Transverse colon (tissue), 4 donors: ENCODE measurements at regions not wholly inside any gene's neighbourhood (a gene's known extent, or its start where the extent isn't known, plus 50 kb on each side); places are given as distances from the start of the nearest gene placed in this dataset.

Experiments used
- DNase-seq: peaks from one replicate; pipeline ENCODE4 v3.0.0-alpha.2; 2019
- H3K27ac ChIP-seq, 4 donors: fragments of 200-600 bp; sonication (generic); 2 replicates each; pipeline ENCODE4 v1.5.1; 2016 to 2018; ENCODE audit warnings: inconsistent platforms in 4 of 4
- H3K27me3 ChIP-seq: fragments of 200-600 bp; sonication (generic); 2 replicates; pipeline ENCODE4 v1.5.1; 2017; ENCODE audit warnings: inconsistent platforms
- H3K36me3 ChIP-seq, 4 donors: fragments of 200-600 bp; sonication (generic); 2 replicates each; pipeline ENCODE4 v1.5.1; 2017 to 2019; ENCODE audit warnings: inconsistent platforms in 4 of 4
- H3K4me1 ChIP-seq, 4 donors: fragments of 200-600 bp; sonication (generic); 2 replicates each; pipeline ENCODE4 v1.5.1; 2017 to 2020; ENCODE audit warnings: inconsistent platforms in 4 of 4
- H3K4me3 ChIP-seq, 4 donors: fragments of 200-600 bp; sonication (generic); 1 replicate in 1 of 4; 2 replicates in 3 of 4; pipeline versions ENCODE4 v1.5.1 to v1.6.1; 2017 to 2019; ENCODE audit warnings: inconsistent platforms in 4 of 4
- H3K9me3 ChIP-seq, 2 donors: fragments of 200-600 bp; sonication (generic); 2 replicates each; pipeline ENCODE4 v1.5.1; 2017 to 2019; ENCODE audit warnings: inconsistent platforms in 2 of 2
- EP300 ChIP-seq: sonication (generic); formaldehyde crosslinking; IDR thresholded peaks from one replicate; pipeline ENCODE4 v1.6.1; 2017; ENCODE audit warnings: antibody characterized with exemption, low read depth
- POLR2A ChIP-seq: fragments of 450-650 bp; IDR thresholded peaks from one replicate; pipeline ENCODE4 v1.6.1; 2016; ENCODE audit warnings: antibody characterized with exemption, mild to moderate bottlenecking, moderate library complexity
- POLR2AphosphoS5 ChIP-seq, 3 donors: sonication (generic); formaldehyde crosslinking; IDR thresholded peaks; one replicate each; pipeline ENCODE4 v1.6.1; 2016; ENCODE audit warnings: antibody characterized with exemption in 3 of 3
- WGBS, 2 donors: methylation state at CpG; one replicate each; pipeline ENCODE4 v1.1.5; 2018; ENCODE audit warnings: low coverage in 1 of 2; 5-methylcytosine and 5-hydroxymethylcytosine counted together
- in situ Hi-C, 4 donors: fragments of 200-750 bp; cut with MboI; loops; one replicate each; pipeline versions ENCODE4 v1.15.0 to v1.15.1; 2017; ENCODE audit warnings: low sequenced_read_pairs in 3 of 4, low pct_ligation_motif_present in 1 of 4, low pct_unique_long_range_greater_than_20kb in 1 of 4
- intact Hi-C: fragments of 100-400 bp; cut with DNase I; formaldehyde crosslinking; loops from one replicate; pipeline ENCODE4 v1.15.1; 2023; ENCODE audit warnings: low total_unique reads
- TF ChIP-seq, protein P1 (sequence below), 5 experiments: fragments of 200-600 bp in 3 of 5; fragments of 450-650 bp in 2 of 5; sonication (generic) in 3 of 5; IDR thresholded peaks; 1 replicate in 2 of 5; 2 replicates in 3 of 5; pipeline ENCODE4 v1.5.1; 2016 to 2017; ENCODE audit warnings: antibody characterized with exemption in 5 of 5, inconsistent platforms in 3 of 5, mild to moderate bottlenecking in 2 of 5, moderate library complexity in 1 of 5

DNA sequence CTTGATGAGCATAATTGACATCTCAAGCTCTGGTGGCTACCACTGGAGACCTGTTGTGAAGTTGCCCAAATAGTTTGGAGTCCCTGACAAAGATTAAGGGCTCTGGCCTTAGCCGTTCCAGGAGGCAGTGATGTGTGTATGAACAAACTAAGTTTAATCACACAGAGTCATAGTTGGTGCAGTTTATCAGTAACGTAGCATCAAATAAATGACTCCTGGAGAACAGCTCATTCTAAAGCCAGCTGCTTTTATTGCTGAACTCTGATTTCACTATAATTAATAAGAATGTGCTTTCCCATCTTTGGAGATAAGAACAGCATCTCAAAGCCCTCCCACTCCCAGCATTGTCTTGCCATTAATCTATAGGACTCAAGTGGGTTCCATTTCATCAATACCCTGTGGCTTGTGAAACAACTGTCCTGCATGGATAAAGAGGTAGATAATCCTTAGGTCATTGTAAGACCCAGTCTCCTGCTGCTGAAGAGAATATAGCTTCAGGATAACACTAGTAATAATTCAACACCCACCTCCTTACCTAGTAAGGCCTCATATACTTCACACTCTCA is 211.4 kb upstream of the THUMPD2 start:
- no peaks in the 10 kb centered on the region for H3K36me3 ChIP-seq
- no peaks in the 10 kb centered on the region for H3K4me1 ChIP-seq
- in situ Hi-C loops: no loop called here
- WGBS, 2 donors: 79 to 83% methylated on average over 1 to 2 of the region's 2 CpGs
- DNase-seq: no peak
- H3K27ac ChIP-seq: no peak overlapping the region
- H3K9me3 ChIP-seq: no peaks in the 10 kb centered on the region
- no peak overlapping the region for H3K4me3 ChIP-seq
- intact Hi-C loops: no loop called here
- no peaks in the 10 kb centered on the region for H3K27me3 ChIP-seq
- no peak for TF ChIP-seq EP300
- TF ChIP-seq, protein P1, sequence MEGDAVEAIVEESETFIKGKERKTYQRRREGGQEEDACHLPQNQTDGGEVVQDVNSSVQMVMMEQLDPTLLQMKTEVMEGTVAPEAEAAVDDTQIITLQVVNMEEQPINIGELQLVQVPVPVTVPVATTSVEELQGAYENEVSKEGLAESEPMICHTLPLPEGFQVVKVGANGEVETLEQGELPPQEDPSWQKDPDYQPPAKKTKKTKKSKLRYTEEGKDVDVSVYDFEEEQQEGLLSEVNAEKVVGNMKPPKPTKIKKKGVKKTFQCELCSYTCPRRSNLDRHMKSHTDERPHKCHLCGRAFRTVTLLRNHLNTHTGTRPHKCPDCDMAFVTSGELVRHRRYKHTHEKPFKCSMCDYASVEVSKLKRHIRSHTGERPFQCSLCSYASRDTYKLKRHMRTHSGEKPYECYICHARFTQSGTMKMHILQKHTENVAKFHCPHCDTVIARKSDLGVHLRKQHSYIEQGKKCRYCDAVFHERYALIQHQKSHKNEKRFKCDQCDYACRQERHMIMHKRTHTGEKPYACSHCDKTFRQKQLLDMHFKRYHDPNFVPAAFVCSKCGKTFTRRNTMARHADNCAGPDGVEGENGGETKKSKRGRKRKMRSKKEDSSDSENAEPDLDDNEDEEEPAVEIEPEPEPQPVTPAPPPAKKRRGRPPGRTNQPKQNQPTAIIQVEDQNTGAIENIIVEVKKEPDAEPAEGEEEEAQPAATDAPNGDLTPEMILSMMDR (IDR thresholded peaks at IDR 0.05): no peak

DNA sequence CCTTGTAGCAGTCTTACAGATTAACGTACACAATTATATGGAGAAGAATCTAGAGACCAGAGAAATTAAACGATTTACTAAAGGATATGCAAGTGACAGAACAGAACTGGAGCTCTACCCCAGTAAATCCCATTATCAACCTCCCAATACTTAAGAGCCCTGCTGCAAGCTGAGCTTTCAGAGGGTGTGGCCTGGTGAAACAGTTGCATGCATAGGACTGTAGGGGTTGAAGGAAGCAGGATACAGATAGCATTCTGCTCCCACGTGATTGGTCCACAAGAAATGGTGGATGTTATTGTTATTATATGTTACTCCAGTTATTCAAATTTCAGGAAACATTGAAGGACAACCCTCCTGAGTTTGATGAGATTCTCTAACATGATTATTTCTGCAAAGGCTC is 210.8 kb upstream of the THUMPD2 start:
- no peaks in the 10 kb centered on the region for H3K9me3 ChIP-seq
- H3K4me3 ChIP-seq: no peak overlapping the region
- DNase-seq: no peak
- intact Hi-C loops (no loop called here), in situ Hi-C loops (no loop called here)
- no peaks in the 10 kb centered on the region for H3K4me1 ChIP-seq
- TF ChIP-seq POLR2AphosphoS5 (IDR thresholded peaks at IDR 0.05) (no peak), POLR2A (no peak), EP300 (no peak)
- TF ChIP-seq, protein P1 (IDR thresholded peaks at IDR 0.05): no peak
- no peaks in the 10 kb centered on the region for H3K36me3 ChIP-seq
- 47 to 58% methylated on average over 3 of the region's 3 CpGs for WGBS, 2 donors
- no peaks in the 10 kb centered on the region for H3K27me3 ChIP-seq
- H3K27ac ChIP-seq: no peak overlapping the region

GRCh38 chr2:39981883-39982311 is 202.8 kb upstream of the THUMPD2 start:
- intact Hi-C loops (no loop called here), in situ Hi-C loops (no loop called here)
- Histone ChIP-seq H3K4me3 (no peak overlapping the region), H3K36me3 (no peaks in the 10 kb centered on the region), H3K27ac (no peak overlapping the region), H3K27me3 (no peaks in the 10 kb centered on the region), H3K4me1 (no peaks in the 10 kb centered on the region), H3K9me3 (no peaks in the 10 kb centered on the region)
- WGBS, 2 donors: 58% methylated on average over 3 of the region's 3 CpGs; no CpG with 5 or more reads in 1 of the 2 donors
- no peak for DNase-seq
- TF ChIP-seq, protein P1 (IDR thresholded peaks at IDR 0.05): no peak
- TF ChIP-seq EP300: no peak

GRCh38 chr2:39975476-39976020 is 196.5 kb upstream of the THUMPD2 start:
- H3K27ac ChIP-seq: no peak overlapping the region
- intact Hi-C loops (no loop called here), in situ Hi-C loops (no loop called here)
- no peaks in the 10 kb centered on the region for H3K9me3 ChIP-seq
- no peak for DNase-seq
- no peak overlapping the region for H3K4me3 ChIP-seq
- 45% methylated on average over 3 of the region's 3 CpGs for WGBS, 2 donors
- TF ChIP-seq, protein P1 (IDR thresholded peaks at IDR 0.05): no peak
- TF ChIP-seq EP300 (no peak), POLR2A (no peak), POLR2AphosphoS5 (IDR thresholded peaks at IDR 0.05) (no peak)
- no peaks in the 10 kb centered on the region for H3K36me3 ChIP-seq
- H3K27me3 ChIP-seq: no peaks in the 10 kb centered on the region
- no peaks in the 10 kb centered on the region for H3K4me1 ChIP-seq
